Heart left ventricle (tissue), 13 donors: ENCODE measurements at regions not wholly inside any gene's neighbourhood (a gene's known extent, or its start where the extent isn't known, plus 50 kb on each side); places are given as distances from the start of the nearest gene placed in this dataset.

Experiments
- CTCF ChIP-seq, 12 donors: fragments of 200-600 bp; sonication (generic) in 4 of 12; IDR thresholded peaks; one replicate each; pipeline versions ENCODE4 v1.5.0 to v1.8.0; 2018 to 2022; ENCODE audit warnings: antibody characterized with exemption in 12 of 12, mild to moderate bottlenecking in 5 of 12
- POLR2A ChIP-seq, 2 donors: fragments of 450-650 bp; IDR thresholded peaks; one replicate each; pipeline ENCODE4 v1.6.1; 2017; ENCODE audit warnings: antibody characterized with exemption in 2 of 2, mild to moderate bottlenecking in 2 of 2, moderate library complexity in 2 of 2
- donor health status: ischemic (EF 13 %, LVEDD 7.1; RV severe dilation, severe dysfunction).
- donor health status: DM: no; HTN: yes; CAD: no.
- donor health status: DM: no; HTN: no; CAD: no.
- donor health status: ischemic (EF 25% LVEDD 6.9; RV normal size, moderate dysfunction).
- donor health status: ischemic (EF 25% LVEDD 5.7; RV mildly dilated, moderate dysfunction).
- donor health status: ischemic (EF 35%, LVEDD 5.7; RV mildly dilated, moderate dysfunction).
- donor health status: nonischemic (EF 11% LVEDD 7.7; RV severe dilation, severe dysfunction).
- donor health status: DM: yes; HTN: yes; CAD: no.
- donor health status: PGD.
- donor health status: ischemic (EF 29% LVEDD 5.4; RV normal size, mild dysfunction).
- donor health status: nonischemic (EF 23%, LVEDD 6.1; RV moderate dilation, normal function).

GRCh38 chr1:213324859-213325258, 273.8 kb downstream of the RPS6KC1 start:
- TF ChIP-seq CTCF (IDR thresholded peaks at IDR 0.05) (no peak), POLR2A (IDR thresholded peaks at IDR 0.05) (no peak)
